Smooth muscle cell (in vitro differentiated cells): ENCODE measurements at regions not wholly inside any gene's neighbourhood (a gene's known extent, or its start where the extent isn't known, plus 50 kb on each side); places are given as distances from the start of the nearest gene placed in this dataset.

Experiments
- DNase-seq: peaks from one replicate; lab custom pipeline; 2025; ENCODE audit not compliant: unreplicated experiment; lab: John Stamatoyannopoulos, UW
- H2AFZ ChIP-seq: fragments of 200-600 bp; sonication (generic); 2 replicates; pipeline ENCODE4 v1.6.0; 2016; ENCODE audit warnings: antibody characterized with exemption, low read depth, mild to moderate bottlenecking
- H3F3A ChIP-seq: fragments of 200-600 bp; sonication (generic); 2 replicates; pipeline ENCODE4 v1.6.0; 2017; ENCODE audit warnings: antibody characterized with exemption, low read depth
- H3K27ac ChIP-seq: fragments of 200-600 bp; sonication (generic); 2 replicates; pipeline ENCODE4 v1.5.1; 2016; ENCODE audit warnings: low read depth, mild to moderate bottlenecking
- H3K27me3 ChIP-seq: fragments of 200-600 bp; sonication (generic); 2 replicates; pipeline ENCODE4 v1.6.1; 2016; ENCODE audit warnings: low read depth, mild to moderate bottlenecking
- H3K36me3 ChIP-seq: fragments of 200-600 bp; sonication (generic); 2 replicates; pipeline ENCODE4 v1.5.1; 2016; ENCODE audit warnings: low read depth
- H3K4me1 ChIP-seq: fragments of 200-600 bp; sonication (generic); 2 replicates; pipeline ENCODE4 v1.5.1; 2016; ENCODE audit warnings: low read depth
- H3K4me2 ChIP-seq: fragments of 200-600 bp; sonication (generic); 2 replicates; pipeline ENCODE4 v1.6.0; 2016; ENCODE audit warnings: mild to moderate bottlenecking
- H3K4me3 ChIP-seq: fragments of 200-600 bp; sonication (generic); 2 replicates; pipeline ENCODE4 v1.5.1; 2016; ENCODE audit warnings: mild to moderate bottlenecking
- H3K79me2 ChIP-seq: fragments of 200-600 bp; sonication (generic); 2 replicates; pipeline ENCODE4 v1.6.0; 2016; ENCODE audit warnings: low read depth, mild to moderate bottlenecking
- H3K9ac ChIP-seq: fragments of 200-600 bp; sonication (generic); 2 replicates; pipeline ENCODE4 v1.6.0; 2016; ENCODE audit warnings: low read depth
- H3K9me3 ChIP-seq: fragments of 200-600 bp; sonication (generic); replicated peaks from 2 replicates; pipeline ENCODE4 v1.5.1; 2016; ENCODE audit warnings: low read depth
- H4K20me1 ChIP-seq: fragments of 200-600 bp; sonication (generic); 2 replicates; pipeline ENCODE4 v1.6.0; 2016; ENCODE audit warnings: low read depth
- WGBS: methylation state at CpG from one replicate; pipeline ENCODE4 v1.1.7; 2016; ENCODE audit warnings: low lambda C conversion rate; 5-methylcytosine and 5-hydroxymethylcytosine counted together
- TF ChIP-seq, protein P1 (sequence below): fragments of 200-600 bp; sonication (generic); IDR thresholded peaks from 2 replicates; pipeline ENCODE4 v1.5.1; 2017; ENCODE audit warnings: borderline replicate concordance, mild to moderate bottlenecking, antibody characterized with exemption; ENCODE audit not compliant: insufficient read depth, poor library complexity, severe bottlenecking

- H2AFZ ChIP-seq, result no peak overlapping the region
- DNase-seq, result no peak
- no peak overlapping the region for H3K27ac ChIP-seq
These were observed 382.7 kb downstream of the SFMBT2 start for GRCh38 chr10:7027913-7028808.

DNA sequence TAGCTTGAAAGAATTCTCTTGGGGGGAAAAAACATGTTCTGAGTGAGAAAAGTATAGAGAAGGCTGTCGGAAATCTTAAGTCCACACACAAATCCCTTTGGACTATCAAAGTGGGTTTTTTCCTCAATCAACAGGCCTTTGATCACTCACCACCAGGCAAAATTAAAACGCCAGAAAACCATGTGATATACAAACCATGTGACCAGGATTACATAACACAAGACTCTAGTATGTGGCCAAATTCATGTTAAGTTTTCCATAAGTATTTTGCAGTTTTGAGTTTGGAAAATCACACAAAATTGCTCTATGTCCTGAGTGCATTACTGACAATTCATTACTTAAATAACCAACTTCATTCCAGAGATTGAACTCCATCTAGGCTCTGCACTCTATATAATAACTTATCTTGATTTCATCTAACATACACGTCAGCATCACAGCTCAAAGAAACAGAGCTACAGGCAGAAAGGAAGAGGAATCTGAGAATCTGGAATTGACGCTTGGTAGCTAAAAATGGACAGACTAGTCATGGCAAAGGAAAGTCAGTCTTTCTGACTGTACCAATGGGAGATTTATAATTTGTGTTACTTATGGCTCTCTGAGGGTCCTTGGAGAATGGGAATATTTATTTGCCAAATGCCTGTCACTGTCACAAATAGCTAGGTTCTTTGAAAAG, 383.5 kb downstream of the SFMBT2 start:
- WGBS, result 58% methylated on average over 4 of the region's 4 CpGs
- H3K36me3 ChIP-seq, result no peaks in the 10 kb centered on the region
- H3K4me3 ChIP-seq, result no peak overlapping the region
- no peak overlapping the region for H3K4me2 ChIP-seq
- no peaks in the 10 kb centered on the region for H3K27me3 ChIP-seq
- no peaks in the 10 kb centered on the region for H4K20me1 ChIP-seq
- H2AFZ ChIP-seq, result no peak overlapping the region
- TF ChIP-seq, protein P1, sequence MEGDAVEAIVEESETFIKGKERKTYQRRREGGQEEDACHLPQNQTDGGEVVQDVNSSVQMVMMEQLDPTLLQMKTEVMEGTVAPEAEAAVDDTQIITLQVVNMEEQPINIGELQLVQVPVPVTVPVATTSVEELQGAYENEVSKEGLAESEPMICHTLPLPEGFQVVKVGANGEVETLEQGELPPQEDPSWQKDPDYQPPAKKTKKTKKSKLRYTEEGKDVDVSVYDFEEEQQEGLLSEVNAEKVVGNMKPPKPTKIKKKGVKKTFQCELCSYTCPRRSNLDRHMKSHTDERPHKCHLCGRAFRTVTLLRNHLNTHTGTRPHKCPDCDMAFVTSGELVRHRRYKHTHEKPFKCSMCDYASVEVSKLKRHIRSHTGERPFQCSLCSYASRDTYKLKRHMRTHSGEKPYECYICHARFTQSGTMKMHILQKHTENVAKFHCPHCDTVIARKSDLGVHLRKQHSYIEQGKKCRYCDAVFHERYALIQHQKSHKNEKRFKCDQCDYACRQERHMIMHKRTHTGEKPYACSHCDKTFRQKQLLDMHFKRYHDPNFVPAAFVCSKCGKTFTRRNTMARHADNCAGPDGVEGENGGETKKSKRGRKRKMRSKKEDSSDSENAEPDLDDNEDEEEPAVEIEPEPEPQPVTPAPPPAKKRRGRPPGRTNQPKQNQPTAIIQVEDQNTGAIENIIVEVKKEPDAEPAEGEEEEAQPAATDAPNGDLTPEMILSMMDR, result no peak
- H3K9ac ChIP-seq, result no peak overlapping the region
- H3K27ac ChIP-seq, result no peak overlapping the region
- H3K79me2 ChIP-seq, result no peaks in the 10 kb centered on the region
- DNase-seq, result no peak
- no peaks in the 10 kb centered on the region for H3F3A ChIP-seq
- H3K4me1 ChIP-seq, result no peaks in the 10 kb centered on the region
- no peaks in the 10 kb centered on the region for H3K9me3 ChIP-seq

More at GRCh38 chr10:7027913-7028808, 382.7 kb downstream of the SFMBT2 start:
- H3K36me3 ChIP-seq, result no peaks in the 10 kb centered on the region
- 86% methylated on average over 7 of the region's 7 CpGs for WGBS
- no peak overlapping the region for H3K4me2 ChIP-seq
- H3K79me2 ChIP-seq, result no peaks in the 10 kb centered on the region
- H3K9ac ChIP-seq, result no peak overlapping the region
- no peaks in the 10 kb centered on the region for H4K20me1 ChIP-seq
- H3K9me3 ChIP-seq, result no peaks in the 10 kb centered on the region
- H3K4me1 ChIP-seq, result no peaks in the 10 kb centered on the region
- H3K27me3 ChIP-seq, result no peaks in the 10 kb centered on the region
- no peak overlapping the region for H3K4me3 ChIP-seq
- no peaks in the 10 kb centered on the region for H3F3A ChIP-seq
- TF ChIP-seq, protein P1, result no peak

DNA sequence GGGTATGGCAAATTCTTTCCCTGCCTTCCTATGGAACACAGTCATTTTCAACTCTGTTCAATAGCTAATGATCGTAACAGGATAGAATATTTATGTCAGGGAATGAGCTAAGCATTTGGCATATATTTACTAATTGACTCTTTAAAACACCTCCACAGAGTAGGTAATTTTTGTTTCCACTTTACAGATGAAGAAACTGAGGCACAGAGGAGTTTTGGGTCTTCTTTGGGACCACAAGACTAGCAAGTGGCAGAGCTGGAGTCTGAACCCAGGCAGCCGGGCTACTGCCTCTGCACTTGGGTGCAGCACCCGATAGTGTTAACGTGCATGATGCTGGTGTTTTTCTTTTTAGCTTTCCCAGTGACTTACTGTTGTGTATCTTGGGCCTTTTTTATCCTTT, 384.0 kb downstream of the SFMBT2 start:
- DNase-seq, result no peak
- Histone ChIP-seq H3K9ac (no peak overlapping the region), H3K4me3 (no peak overlapping the region), H3K4me2 (no peak overlapping the region), H3K36me3 (no peaks in the 10 kb centered on the region), H3F3A (no peaks in the 10 kb centered on the region), H3K9me3 (no peaks in the 10 kb centered on the region), H3K79me2 (no peaks in the 10 kb centered on the region), H4K20me1 (no peaks in the 10 kb centered on the region), H3K27ac (no peak overlapping the region), H3K27me3 (no peaks in the 10 kb centered on the region), H3K4me1 (no peaks in the 10 kb centered on the region), H2AFZ (no peak overlapping the region)
- 97% methylated on average over 4 of the region's 4 CpGs for WGBS
- TF ChIP-seq, protein P1, result no peak
